IMR-90 (cell line): ENCODE measurements at regions not wholly inside any gene's neighbourhood (a gene's known extent, or its start where the extent isn't known, plus 50 kb on each side); places are given as distances from the start of the nearest gene placed in this dataset.

Experiments used
- ATAC-seq: fragments of 200-7000 bp; cut with Tn5 transposase; 2 replicates; pipeline ENCODE4 v1.9.1; 2020; ENCODE audit warnings: low read depth, mild to moderate bottlenecking, moderate library complexity
- BruUV-seq: library from RNA; stranded (reverse); fragments of 400-500 nt; replicated peaks from 2 replicates; lab custom pipeline; 2021; lab: Mats Ljungman, UMichigan
- CTCF ChIA-PET: fragments of 300-600 bp; formaldehyde crosslinking; extraction: SDS; loops from one replicate; lab custom pipeline; 2021; ENCODE audit warnings: antibody characterized with exemption; lab: Yijun Ruan, JAX
- POLR2A ChIA-PET: fragments of 300-600 bp; sonication (Branson Sonifier 250); formaldehyde crosslinking; loops from one replicate; lab custom pipeline; 2022; ENCODE audit warnings: antibody characterized with exemption; ENCODE audit not compliant: unreplicated experiment; lab: Charles Lee
- DNase-seq: peaks from one replicate; pipeline ENCODE4 v3.0.0; 2013
- H2AFZ ChIP-seq: replicated peaks from 2 replicates; pipeline ENCODE3; 2013; ENCODE audit warnings: low read length, mild to moderate bottlenecking; ENCODE audit not compliant: poor library complexity
- H2AK5ac ChIP-seq: 2 replicates; pipeline ENCODE4 v1.6.1; 2013; ENCODE audit warnings: low read depth, low read length, inconsistent platforms
- H2AK9ac ChIP-seq: replicated peaks from 2 replicates; pipeline ENCODE3; 2013; ENCODE audit warnings: mild to moderate bottlenecking, low read depth, low read length, moderate library complexity; ENCODE audit not compliant: poor library complexity
- H2BK120ac ChIP-seq: 2 replicates; pipeline ENCODE4 v1.6.1; 2013; ENCODE audit warnings: low read depth, low read length, inconsistent platforms
- H2BK15ac ChIP-seq: 3 replicates; pipeline ENCODE4 v1.6.1; 2013; ENCODE audit warnings: low read depth, low read length, inconsistent platforms
- H2BK20ac ChIP-seq: 2 replicates; pipeline ENCODE4 v1.6.1; 2013; ENCODE audit warnings: low read depth, mild to moderate bottlenecking, inconsistent platforms, low read length, moderate library complexity
- H2BK5ac ChIP-seq: 2 replicates; pipeline ENCODE4 v1.6.1; 2013; ENCODE audit warnings: mild to moderate bottlenecking, low read depth, low read length, inconsistent platforms; ENCODE audit not compliant: poor library complexity, severe bottlenecking
- H3K14ac ChIP-seq: replicated peaks from 2 replicates; pipeline ENCODE4 v1.6.1; 2013; ENCODE audit warnings: low read depth, low read length, inconsistent platforms
- H3K18ac ChIP-seq: 2 replicates; pipeline ENCODE4 v1.6.1; 2013; ENCODE audit warnings: low read depth, low read length, control low read depth
- H3K23ac ChIP-seq: 2 replicates; pipeline ENCODE4 v1.6.1; 2013; ENCODE audit warnings: low read depth, low read length, inconsistent platforms
- H3K27ac ChIP-seq: 2 replicates; pipeline ENCODE4 v1.5.1; 2013; ENCODE audit warnings: mild to moderate bottlenecking, control low read depth, low read length; ENCODE audit not compliant: insufficient read depth
- H3K27me3 ChIP-seq: 2 replicates; pipeline ENCODE4 v1.6.1; 2013; ENCODE audit warnings: low read length; ENCODE audit not compliant: control insufficient read depth, insufficient read depth
- H3K36me3 ChIP-seq: 2 replicates; pipeline ENCODE4 v1.6.1; 2013; ENCODE audit warnings: low read length, mixed read lengths; ENCODE audit not compliant: control insufficient read depth, insufficient read depth
- H3K4ac ChIP-seq: 2 replicates; pipeline ENCODE4 v1.6.1; 2013; ENCODE audit warnings: low read depth, low read length, inconsistent platforms
- H3K4me1 ChIP-seq: 2 replicates; pipeline ENCODE4 v1.6.1; 2013; ENCODE audit warnings: low read length, mixed read lengths; ENCODE audit not compliant: control insufficient read depth, insufficient read depth
- H3K4me2 ChIP-seq: 2 replicates; pipeline ENCODE4 v1.6.1; 2013; ENCODE audit warnings: low read depth, mild to moderate bottlenecking, control low read depth, low read length, moderate library complexity
- H3K4me3 ChIP-seq: 2 replicates; pipeline ENCODE4 v1.5.1; 2013; ENCODE audit warnings: low read depth, mild to moderate bottlenecking, control low read depth, low read length, moderate library complexity; ENCODE audit not compliant: insufficient read depth
- H3K56ac ChIP-seq: 2 replicates; pipeline ENCODE4 v1.6.1; 2013; ENCODE audit warnings: low read length, inconsistent platforms; ENCODE audit not compliant: insufficient read depth; ENCODE audit errors: extremely low read depth
- H3K79me1 ChIP-seq, 2 experiments: 2 replicates each; pipeline ENCODE4 v1.6.1; 2013; ENCODE audit warnings: low read length in 2 of 2, inconsistent platforms in 1 of 2, low read depth in 1 of 2
- H3K9ac ChIP-seq: 2 replicates; pipeline ENCODE4 v1.6.1; 2013; ENCODE audit warnings: low read depth, low read length, control low read depth
- H3K9me1 ChIP-seq: 2 replicates; pipeline ENCODE4 v1.6.1; 2013; ENCODE audit warnings: low read length, inconsistent platforms; ENCODE audit not compliant: insufficient read depth
- H3K9me3 ChIP-seq: 2 replicates; pipeline ENCODE4 v1.6.1; 2013; ENCODE audit warnings: low read length; ENCODE audit not compliant: control insufficient read depth, insufficient read depth
- H4K20me1 ChIP-seq: 2 replicates; pipeline ENCODE4 v1.6.1; 2013; ENCODE audit warnings: low read length, inconsistent platforms; ENCODE audit not compliant: insufficient read depth
- H4K5ac ChIP-seq: 2 replicates; pipeline ENCODE4 v1.6.1; 2013; ENCODE audit warnings: mild to moderate bottlenecking, low read depth, low read length, control low read depth
- H4K8ac ChIP-seq, 2 experiments: 2 replicates each; pipeline ENCODE4 v1.6.1; 2013; ENCODE audit warnings: low read depth in 2 of 2, low read length in 2 of 2, control low read depth in 1 of 2, inconsistent platforms in 1 of 2
- H4K91ac ChIP-seq: 2 replicates; pipeline ENCODE4 v1.6.1; 2013; ENCODE audit warnings: low read depth, low read length, inconsistent platforms; ENCODE audit not compliant: insufficient read depth
- CHD1 ChIP-seq: IDR thresholded peaks from 2 replicates; pipeline ENCODE4 v1.6.1; 2012; ENCODE audit warnings: low read depth, low read length, improper control_type of control experiment
- CTCF ChIP-seq: conservative IDR thresholded peaks from 2 replicates; pipeline ENCODE4 v1.5.1; 2012; ENCODE audit warnings: mild to moderate bottlenecking, low read depth, low read length, improper control_type of control experiment
- ELK1 ChIP-seq: fragments of 150-350 bp; IDR thresholded peaks from 2 replicates; pipeline ENCODE4 v1.6.1; 2016; ENCODE audit warnings: low read depth, mild to moderate bottlenecking, low read length, moderate library complexity, borderline replicate concordance
- FOS ChIP-seq: fragments of 150-350 bp; IDR thresholded peaks from 2 replicates; pipeline ENCODE4 v1.6.1; 2016; ENCODE audit warnings: low read depth, low read length
- MAFK ChIP-seq: IDR thresholded peaks from 2 replicates; pipeline ENCODE4 v1.6.1; 2012; ENCODE audit warnings: low read depth, low read length, improper control_type of control experiment
- NFE2L2 ChIP-seq: fragments of 150-350 bp; IDR thresholded peaks from 2 replicates; pipeline ENCODE4 v1.6.1; 2016; ENCODE audit warnings: low read depth, mild to moderate bottlenecking, low read length
- POLR2A ChIP-seq: IDR thresholded peaks from 2 replicates; pipeline ENCODE4 v1.6.1; 2012; ENCODE audit warnings: mild to moderate bottlenecking, low read depth, low read length
- RFX5 ChIP-seq: IDR thresholded peaks from 2 replicates; pipeline ENCODE4 v1.8.0; 2012; ENCODE audit warnings: low read depth, mild to moderate bottlenecking, low read length, moderate library complexity
- SMC3 ChIP-seq: fragments of 150-350 bp; IDR thresholded peaks from 2 replicates; pipeline ENCODE4 v1.6.1; 2016; ENCODE audit warnings: low read depth, mild to moderate bottlenecking, antibody characterized with exemption, low read length, moderate library complexity
- WGBS, 2 experiments: methylation state at CpG; one replicate each; pipeline versions ENCODE4 v1.1.5 to v1.1.7; 2013; ENCODE audit warnings: missing lambda C conversion rate in 2 of 2; ENCODE audit not compliant: insufficient read length in 1 of 2; ENCODE audit errors: extremely low coverage in 2 of 2; 5-methylcytosine and 5-hydroxymethylcytosine counted together
- dilution Hi-C: fragments of 300-500 bp; cut with HindIII; formaldehyde crosslinking; loops from one replicate; pipeline ENCODE4 v1.14.3; 2018; ENCODE audit warnings: low sequenced_read_pairs; ENCODE audit not compliant: unreplicated experiment
- in situ Hi-C: fragments of 300-500 bp; cut with MboI; formaldehyde crosslinking; loops from 3 replicates; pipeline ENCODE4 v1.14.3; 2019; ENCODE audit warnings: low sequenced_read_pairs, inconsistent platforms, mixed read lengths
- intact Hi-C: fragments of 100-400 bp; cut with micrococcal nuclease; formaldehyde crosslinking; loops from 2 replicates; pipeline ENCODE4 v1.10.0; 2022

GRCh38 chr2:236656166-236656565 lies 86.5 kb downstream of the ACKR3 start:
- no peak overlapping the region for H4K5ac ChIP-seq
- POLR2A ChIA-PET: no interaction called here
- no peak overlapping the region for H2AK9ac ChIP-seq
- H4K8ac ChIP-seq: no peak overlapping the region
- H3K9ac ChIP-seq: no peak overlapping the region
- WGBS, 2 experiments: no CpG with 5 or more reads among the region's 2 CpGs
- no peak overlapping the region for H2AK5ac ChIP-seq
- no TSS peak for BruUV-seq
- H2BK20ac ChIP-seq: no peak overlapping the region
- H2BK15ac ChIP-seq: no peak overlapping the region
- no peak overlapping the region for H3K27ac ChIP-seq
- no peak overlapping the region for H3K18ac ChIP-seq
- peaks cover 2% of the 10 kb centered on the region; the same call in 1 of the 2 replicates for H3K4me1 ChIP-seq
- no peak overlapping the region for H3K4me2 ChIP-seq
- no peaks in the 10 kb centered on the region for H4K20me1 ChIP-seq
- no peaks in the 10 kb centered on the region for H3K79me1 ChIP-seq
- no peak overlapping the region for H3K56ac ChIP-seq
- intact Hi-C loops: no loop called here
- peaks cover 2% of the 10 kb centered on the region; the same call in 1 of the 2 replicates for H3K9me3 ChIP-seq
- ATAC-seq: no peak
- H2AFZ ChIP-seq: no peak overlapping the region
- no peak overlapping the region for H3K4ac ChIP-seq
- DNase-seq: no peak
- H4K91ac ChIP-seq: no peak overlapping the region
- no peak overlapping the region for H2BK5ac ChIP-seq
- CTCF ChIA-PET: no interaction called here
- no peak overlapping the region for H3K23ac ChIP-seq
- in situ Hi-C loops: no loop called here
- dilution Hi-C loops: no loop called here
- peaks cover 5% of the 10 kb centered on the region for H3K27me3 ChIP-seq
- no peak overlapping the region for H2BK120ac ChIP-seq
- H3K9me1 ChIP-seq: no peaks in the 10 kb centered on the region
- H3K4me3 ChIP-seq: no peak overlapping the region
- no peak overlapping the region for H3K14ac ChIP-seq
- H3K36me3 ChIP-seq: no peaks in the 10 kb centered on the region
- TF ChIP-seq FOS: no peak
- no peak for TF ChIP-seq RFX5
- no peak for TF ChIP-seq NFE2L2
- no peak for TF ChIP-seq CTCF
- TF ChIP-seq SMC3: no peak
- no peak for TF ChIP-seq ELK1
- no peak for TF ChIP-seq CHD1
- no peak for TF ChIP-seq POLR2A
- no peak for TF ChIP-seq MAFK
